Body of pancreas (tissue), 4 donors: ENCODE measurements at regions not wholly inside any gene's neighbourhood (a gene's known extent, or its start where the extent isn't known, plus 50 kb on each side); places are given as distances from the start of the nearest gene placed in this dataset.

Source experiments
- CTCF ChIP-seq, 7 experiments: fragments of 450-650 bp in 4 of 7; fragments of 200-600 bp in 3 of 7; sonication (generic) in 3 of 7; IDR thresholded peaks; one replicate each; pipeline ENCODE4 v1.5.1; 2016 to 2019; ENCODE audit warnings: antibody characterized with exemption in 7 of 7
- POLR2A ChIP-seq, 3 donors: fragments of 450-650 bp; IDR thresholded peaks; one replicate each; pipeline ENCODE4 v1.6.1; 2016; ENCODE audit warnings: antibody characterized with exemption in 3 of 3, mild to moderate bottlenecking in 2 of 3

GRCh38 chr3:110099711-110100110 lies 762.4 kb upstream of the DPPA4 start:
- TF ChIP-seq POLR2A (IDR thresholded peaks at IDR 0.05) (no peak), CTCF (IDR thresholded peaks at IDR 0.05) (no peak)
